GM03348 (cell line): ENCODE measurements at regions not wholly inside any gene's neighbourhood (a gene's known extent, or its start where the extent isn't known, plus 50 kb on each side); places are given as distances from the start of the nearest gene placed in this dataset.

Source experiments
- DNase-seq: peaks from one replicate; pipeline ENCODE4 v3.0.0; 2012; ENCODE audit warnings: low spot score

DNA sequence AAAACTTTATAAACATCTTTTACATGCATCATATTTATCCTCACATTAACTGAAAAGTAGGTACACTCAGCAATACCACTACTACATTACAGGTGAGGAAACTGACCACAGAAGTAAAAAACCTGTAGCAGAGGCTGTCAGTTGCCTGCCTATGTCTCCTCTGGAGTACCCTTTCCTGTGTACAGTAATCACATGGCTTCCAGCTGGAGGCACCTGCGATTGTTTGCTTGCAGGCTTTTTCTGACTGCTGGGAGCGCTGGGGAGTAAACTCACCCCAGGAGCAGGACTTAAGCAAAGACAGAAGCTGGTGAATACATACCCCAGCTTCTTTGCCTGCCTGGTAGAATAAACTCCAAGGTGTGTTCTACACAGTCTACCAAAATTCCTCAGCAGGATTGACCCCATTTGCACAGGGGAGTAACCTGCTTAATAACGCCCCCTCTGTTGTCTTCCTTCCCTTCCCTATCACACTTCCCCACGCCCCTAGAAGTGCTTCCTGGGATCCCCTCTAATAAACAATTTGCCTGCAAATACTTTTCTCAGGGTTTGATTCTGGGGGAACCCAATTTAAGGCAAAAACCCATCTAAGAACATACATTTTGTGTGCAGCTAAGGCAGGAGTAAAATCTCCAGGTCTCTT, 138.9 kb downstream of the PTH2R start:
- DNase-seq: no peak

DNA sequence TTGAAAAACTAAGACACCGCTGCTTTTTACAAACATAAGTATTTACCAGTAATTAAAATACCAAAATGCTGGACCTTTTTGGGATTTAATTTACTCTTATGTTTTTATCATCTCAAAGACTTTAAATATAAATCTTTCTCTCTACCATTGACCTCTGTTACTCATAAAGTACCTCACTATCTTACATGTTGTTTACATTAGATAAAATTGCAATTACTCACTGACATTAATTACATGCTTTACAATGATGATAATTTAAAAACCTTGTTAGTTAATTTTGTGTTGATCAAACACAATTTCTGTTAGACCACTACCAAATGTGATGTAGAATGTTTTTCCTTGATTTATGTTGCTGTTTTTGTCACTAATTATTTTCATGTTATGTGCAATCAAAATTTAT, 139.5 kb downstream of the PTH2R start:
- no peak for DNase-seq

GRCh38 chr2:208546860-208547650, 140.5 kb downstream of the PTH2R start:
- no peak for DNase-seq

- no peak for DNase-seq
Measured at GRCh38 chr2:208548700-208549099, 142.1 kb downstream of the PTH2R start.

GRCh38 chr2:208549546-208550158, 143.1 kb downstream of the PTH2R start:
- no peak for DNase-seq

DNA sequence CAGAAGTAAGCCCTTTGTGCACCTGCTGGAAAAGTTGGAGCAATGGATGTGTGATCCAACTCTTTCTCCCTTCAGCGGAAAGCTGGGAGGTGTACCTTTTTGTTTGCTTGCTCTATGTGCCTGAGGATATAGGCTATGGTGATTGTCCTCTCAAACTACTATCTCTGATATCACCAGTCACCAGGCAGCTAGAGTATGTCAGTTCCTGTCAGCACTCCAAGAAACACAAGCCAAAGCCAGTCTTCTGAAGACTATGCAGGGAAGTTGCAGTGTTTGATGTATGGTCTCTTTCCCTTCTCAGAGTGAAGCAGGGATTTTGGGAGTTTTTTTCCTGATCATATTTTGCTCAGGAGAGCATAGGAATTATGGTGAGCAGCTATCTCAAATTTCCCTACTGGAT, 146.4 kb downstream of the PTH2R start:
- DNase-seq: no peak

DNA sequence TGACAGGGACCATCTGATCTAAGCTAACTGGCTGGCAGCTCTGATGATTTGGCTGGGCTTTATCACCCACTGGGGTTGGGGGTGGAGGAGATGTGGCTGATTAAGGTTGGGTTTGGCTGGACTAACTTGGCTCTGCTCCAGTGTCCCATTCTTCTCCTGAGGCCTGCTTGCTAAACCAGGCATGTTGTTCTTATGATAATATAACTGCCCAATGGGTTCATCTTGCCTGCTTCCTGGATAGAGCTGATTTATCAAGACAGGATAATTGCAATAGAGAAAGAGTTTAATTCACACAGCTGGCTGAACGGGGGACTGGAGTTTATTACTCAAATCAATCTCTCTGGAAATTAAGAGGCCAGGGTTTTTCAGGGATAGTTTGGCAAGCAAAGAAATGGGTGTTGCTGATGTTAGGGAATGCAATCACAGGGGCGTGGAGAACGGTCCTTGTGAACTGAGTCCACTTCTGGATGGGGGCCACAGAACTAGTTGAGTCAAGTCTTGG, 150.4 kb downstream of the PTH2R start:
- no peak for DNase-seq

DNA sequence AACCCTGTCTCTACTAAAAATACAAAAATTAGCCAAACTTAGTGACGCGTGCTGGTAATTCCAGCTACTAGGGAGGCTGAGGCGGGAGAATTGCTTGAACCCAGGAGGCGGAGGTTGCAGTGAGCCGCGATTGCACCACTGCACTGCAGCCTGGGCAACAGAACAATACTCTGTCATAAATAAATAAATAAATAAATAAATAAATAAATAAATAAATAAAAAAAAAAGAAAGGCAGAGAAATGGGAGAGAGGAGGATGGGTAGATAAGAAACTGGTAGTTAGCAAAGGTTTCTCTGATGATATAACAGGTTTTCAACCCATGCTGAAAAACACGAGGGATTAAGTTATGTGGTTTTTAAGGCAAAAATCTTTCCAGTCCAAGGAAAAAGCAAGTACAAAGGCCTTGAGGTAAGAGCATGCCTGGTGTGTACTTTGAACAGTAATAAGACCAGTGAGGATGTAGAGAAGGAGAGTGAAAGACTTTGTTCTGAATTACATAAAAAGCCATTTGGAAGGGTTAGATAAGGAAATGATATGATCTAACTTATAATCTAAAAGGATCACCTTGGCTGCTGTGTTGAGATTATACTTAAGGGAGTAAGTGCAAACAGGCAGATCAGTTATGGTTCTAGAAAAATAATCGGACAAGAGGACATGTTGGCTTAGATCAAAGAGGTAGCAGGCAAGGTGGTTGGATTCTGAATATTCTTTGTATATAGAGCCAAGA, 159.3 kb downstream of the PTH2R start:
- no peak for DNase-seq

GRCh38 chr2:208568203-208568602, 161.6 kb downstream of the PTH2R start:
- no peak for DNase-seq

- no peak for DNase-seq
Measured at GRCh38 chr2:208570066-208570465, 163.5 kb downstream of the PTH2R start.

DNA sequence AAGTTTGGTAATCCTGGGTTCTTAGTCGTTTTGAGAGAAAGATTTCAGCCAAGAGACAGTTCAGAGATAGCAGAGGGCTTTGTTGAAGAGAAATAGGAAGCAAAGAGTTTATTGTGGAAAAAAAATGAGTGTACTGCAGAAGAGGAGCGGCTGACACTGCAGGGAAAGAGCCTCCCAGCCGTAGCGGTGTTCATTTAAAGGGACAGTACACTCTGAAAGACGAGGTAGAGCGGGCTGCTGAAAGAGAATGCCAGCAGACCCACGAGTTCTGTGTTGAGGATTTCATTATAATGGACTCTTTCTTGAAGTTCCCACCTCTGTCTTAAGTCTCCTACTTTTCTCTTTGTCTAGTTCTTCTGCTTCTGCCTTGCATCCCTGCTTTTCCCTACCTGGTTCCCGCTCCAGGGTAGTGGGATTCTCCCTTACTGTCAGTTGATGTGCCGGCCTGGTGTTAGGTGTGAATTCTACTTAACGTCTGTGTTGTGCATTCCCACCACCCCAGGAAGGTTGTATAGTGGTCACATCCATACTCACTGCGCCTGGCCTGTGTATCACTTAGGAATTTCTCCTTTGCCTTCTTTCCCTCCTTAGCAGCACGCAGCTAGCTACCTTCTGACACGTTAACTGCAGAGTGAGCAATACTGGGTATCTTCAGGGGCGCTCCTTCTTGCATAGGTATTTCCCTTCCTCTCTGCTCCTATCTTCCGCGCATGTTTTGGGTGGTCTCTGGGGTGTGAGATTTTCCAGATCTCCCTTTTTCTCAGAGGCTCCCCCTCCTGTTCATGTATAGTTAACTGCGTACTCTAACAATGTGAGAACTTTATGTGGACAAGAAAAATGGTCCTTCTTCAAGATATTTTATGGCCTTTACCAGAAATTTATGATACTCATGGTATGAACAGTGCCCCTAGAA, 164.5 kb downstream of the PTH2R start:
- no peak for DNase-seq

DNA sequence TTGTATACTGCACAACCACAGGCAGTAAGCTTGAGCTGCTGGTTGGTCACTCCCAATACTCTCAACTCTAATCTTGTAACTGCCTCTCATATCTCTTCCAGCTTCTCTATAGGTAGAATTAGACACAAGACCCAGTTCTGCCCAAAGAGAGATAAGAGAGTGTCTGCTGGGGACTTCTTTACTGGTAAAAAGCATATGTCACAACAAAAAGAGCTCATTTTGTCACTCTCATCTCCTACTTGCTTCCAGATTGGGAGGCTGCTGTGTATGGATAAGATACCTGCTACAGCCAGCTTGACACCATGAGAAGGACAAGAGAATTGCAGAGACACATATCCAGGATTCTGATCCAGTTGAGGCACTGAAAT, 165.2 kb downstream of the PTH2R start:
- no peak for DNase-seq

DNA sequence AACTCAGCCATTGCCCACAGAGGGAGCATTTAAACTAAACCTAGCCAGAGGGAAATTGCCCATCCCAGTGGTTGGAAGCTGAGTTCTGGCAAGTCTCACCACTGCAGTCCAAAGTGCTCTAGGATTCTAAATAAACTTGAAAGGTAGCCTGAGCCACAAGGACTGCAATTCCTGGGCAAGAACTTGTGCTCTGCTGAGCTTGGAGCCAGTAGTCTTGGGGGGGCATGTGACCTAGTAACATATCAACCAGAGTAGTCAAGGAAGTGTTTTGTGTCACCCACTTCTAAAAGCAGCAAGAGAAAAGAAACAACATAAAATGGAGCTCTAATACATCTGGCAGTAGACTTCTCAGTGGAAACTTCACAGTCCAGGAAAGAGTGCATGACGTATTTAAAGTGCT, 167.0 kb downstream of the PTH2R start:
- DNase-seq: no peak

GRCh38 chr2:208579678-208580077, 173.1 kb downstream of the PTH2R start:
- DNase-seq: no peak

GRCh38 chr2:208584378-208584985, 177.9 kb downstream of the PTH2R start:
- no peak for DNase-seq

- DNase-seq: no peak
Measured at GRCh38 chr2:208586516-208586915, 179.9 kb downstream of the PTH2R start.

GRCh38 chr2:208594642-208595385, 188.2 kb downstream of the PTH2R start:
- DNase-seq: no peak

- DNase-seq: no peak
Measured at GRCh38 chr2:208595386-208596275, 189.0 kb downstream of the PTH2R start.

GRCh38 chr2:208607694-208608093, 201.1 kb downstream of the PTH2R start:
- no peak for DNase-seq
